ENCODE measurements at regions not wholly inside any gene's neighbourhood (a gene's known extent, or its start where the extent isn't known, plus 50 kb on each side); places are given as distances from the start of the nearest gene placed in this dataset.

DNA sequence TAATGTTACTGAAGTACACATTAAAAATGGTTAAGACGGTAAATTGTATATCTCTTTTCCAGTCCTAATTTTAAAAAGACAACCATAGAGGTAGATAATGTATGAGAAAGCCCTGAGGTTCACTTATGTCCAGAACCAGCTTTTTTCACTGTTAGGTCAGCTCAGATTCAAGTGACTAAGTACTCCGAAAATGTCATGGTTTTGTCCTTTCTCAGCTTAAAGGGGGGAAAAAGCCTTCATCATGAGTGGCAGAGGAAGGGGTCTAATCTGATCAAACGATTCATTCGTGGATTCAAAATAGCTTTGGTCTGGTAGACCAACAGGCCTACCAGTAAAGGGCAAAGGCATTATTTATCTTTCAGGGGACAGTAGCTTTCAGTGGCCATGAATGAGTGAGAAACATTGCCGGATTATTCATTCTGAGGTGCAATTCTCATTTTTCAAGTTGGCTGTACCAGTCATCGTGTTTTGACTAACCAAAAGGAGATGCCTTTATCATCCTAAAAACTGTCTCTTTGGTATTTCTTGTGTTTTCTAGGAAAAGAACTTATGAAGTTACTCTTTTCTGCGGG is 208.4 kb downstream of the HHIPL2 start:
- Histone ChIP-seq H3K9ac (ENCODE audit: low read length) (no peak overlapping the region), H3K23ac (ENCODE audit: low read length in 2 of 2) (no peak overlapping the region), H3K4me1 (ENCODE audit: control insufficient read depth, insufficient read depth, low read depth, low read length) (no peaks in the 10 kb centered on the region), H3K18ac (ENCODE audit: low read depth in 1 of 2, low read length in 2 of 2) (no peak overlapping the region), H3K9me3 (ENCODE audit: control insufficient read depth, low read length) (no peaks in the 10 kb centered on the region), H2BK5ac (ENCODE audit: low read depth, low read length, poor library complexity, severe bottlenecking) (no peak overlapping the region), H3K4me3 (ENCODE audit: insufficient read depth in 1 of 2, low read depth in 1 of 2, low read length in 2 of 2) (no peak overlapping the region), H3K36me3 (ENCODE audit: control insufficient read depth in 1 of 2, insufficient read depth in 2 of 2, low read depth in 1 of 2, low read length in 2 of 2) (no peaks in the 10 kb centered on the region), H2AK5ac (ENCODE audit: low read length, severe bottlenecking) (no peak overlapping the region), H2BK120ac (ENCODE audit: low read depth, low read length) (no peak overlapping the region), H4K91ac (ENCODE audit: low read length) (no peak overlapping the region), H2AFZ (ENCODE audit: low read depth, low read length) (no peak overlapping the region), H3K4ac (ENCODE audit: low read depth in 1 of 2, low read length in 2 of 2) (no peak overlapping the region), H2BK15ac (ENCODE audit: low read depth, poor library complexity, severe bottlenecking) (no peak overlapping the region), H3K79me1 (replicated peaks; ENCODE audit: low read length, poor library complexity, severe bottlenecking) (no peaks in the 10 kb centered on the region), H3K14ac (ENCODE audit: low read length in 2 of 2) (no peak overlapping the region), H4K8ac (ENCODE audit: low read length) (no peak overlapping the region), H3K27ac (ENCODE audit: low read length, poor library complexity, severe bottlenecking) (no peak overlapping the region), H3K4me2 (ENCODE audit: low read length, poor library complexity, severe bottlenecking) (no peak overlapping the region), H3K27me3 (ENCODE audit: control insufficient read depth in 1 of 2, insufficient read depth in 1 of 2, low read length in 2 of 2) (no peaks in the 10 kb centered on the region), H2BK12ac (ENCODE audit: low read length in 2 of 2) (no peak overlapping the region)
- WGBS, result 92% methylated on average over 6 of the region's 7 CpGs
- no peak for DNase-seq

DNA sequence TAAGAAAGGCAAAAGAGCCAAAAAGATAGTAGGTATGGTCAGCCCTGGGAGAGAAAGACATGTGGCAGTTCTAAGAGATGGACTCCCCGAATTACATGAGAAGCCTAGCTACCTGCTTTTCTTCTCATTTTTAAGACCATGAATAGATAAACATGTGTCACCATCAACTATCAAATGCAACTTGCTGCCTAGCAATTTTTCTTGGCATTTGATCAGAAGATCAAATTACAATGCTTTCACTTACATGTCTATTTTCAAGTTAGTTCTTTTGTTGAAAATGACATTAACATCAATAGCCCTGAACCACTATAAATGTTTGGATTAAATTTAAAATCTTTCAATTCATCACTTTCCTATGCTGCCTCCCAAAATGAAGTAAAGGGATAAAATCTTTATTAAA is 212.3 kb downstream of the HHIPL2 start:
- no peak overlapping the region for H3K27ac ChIP-seq (ENCODE audit: low read length, poor library complexity, severe bottlenecking)
- no peak overlapping the region for H3K14ac ChIP-seq (ENCODE audit: low read length in 2 of 2)
- H4K8ac ChIP-seq (ENCODE audit: low read length), result no peak overlapping the region
- H2BK12ac ChIP-seq (ENCODE audit: low read length in 2 of 2), result no peak overlapping the region
- no peaks in the 10 kb centered on the region for H3K36me3 ChIP-seq (ENCODE audit: control insufficient read depth in 1 of 2, insufficient read depth in 2 of 2, low read depth in 1 of 2, low read length in 2 of 2)
- no peak overlapping the region for H2AK5ac ChIP-seq (ENCODE audit: low read length, severe bottlenecking)
- H3K4me3 ChIP-seq (ENCODE audit: insufficient read depth in 1 of 2, low read depth in 1 of 2, low read length in 2 of 2), result no peak overlapping the region
- no peak overlapping the region for H2AFZ ChIP-seq (ENCODE audit: low read depth, low read length)
- no peaks in the 10 kb centered on the region for H3K79me1 ChIP-seq (replicated peaks; ENCODE audit: low read length, poor library complexity, severe bottlenecking)
- H2BK5ac ChIP-seq (ENCODE audit: low read depth, low read length, poor library complexity, severe bottlenecking), result no peak overlapping the region
- H4K91ac ChIP-seq (ENCODE audit: low read length), result no peak overlapping the region
- no peak overlapping the region for H3K4me2 ChIP-seq (ENCODE audit: low read length, poor library complexity, severe bottlenecking)
- no peak overlapping the region for H3K18ac ChIP-seq (ENCODE audit: low read depth in 1 of 2, low read length in 2 of 2)
- H3K9ac ChIP-seq (ENCODE audit: low read length), result no peak overlapping the region
- no peaks in the 10 kb centered on the region for H3K4me1 ChIP-seq (ENCODE audit: control insufficient read depth, insufficient read depth, low read depth, low read length)
- H3K4ac ChIP-seq (ENCODE audit: low read depth in 1 of 2, low read length in 2 of 2), result no peak overlapping the region
- DNase-seq, result no peak
- WGBS, result 100% methylated on average over 1 of the region's 1 CpG
- H2BK15ac ChIP-seq (ENCODE audit: low read depth, poor library complexity, severe bottlenecking), result no peak overlapping the region
- no peaks in the 10 kb centered on the region for H3K9me3 ChIP-seq (ENCODE audit: control insufficient read depth, low read length)
- no peak overlapping the region for H3K23ac ChIP-seq (ENCODE audit: low read length in 2 of 2)
- no peaks in the 10 kb centered on the region for H3K27me3 ChIP-seq (ENCODE audit: control insufficient read depth in 1 of 2, insufficient read depth in 1 of 2, low read length in 2 of 2)
- no peak overlapping the region for H2BK120ac ChIP-seq (ENCODE audit: low read depth, low read length)

DNA sequence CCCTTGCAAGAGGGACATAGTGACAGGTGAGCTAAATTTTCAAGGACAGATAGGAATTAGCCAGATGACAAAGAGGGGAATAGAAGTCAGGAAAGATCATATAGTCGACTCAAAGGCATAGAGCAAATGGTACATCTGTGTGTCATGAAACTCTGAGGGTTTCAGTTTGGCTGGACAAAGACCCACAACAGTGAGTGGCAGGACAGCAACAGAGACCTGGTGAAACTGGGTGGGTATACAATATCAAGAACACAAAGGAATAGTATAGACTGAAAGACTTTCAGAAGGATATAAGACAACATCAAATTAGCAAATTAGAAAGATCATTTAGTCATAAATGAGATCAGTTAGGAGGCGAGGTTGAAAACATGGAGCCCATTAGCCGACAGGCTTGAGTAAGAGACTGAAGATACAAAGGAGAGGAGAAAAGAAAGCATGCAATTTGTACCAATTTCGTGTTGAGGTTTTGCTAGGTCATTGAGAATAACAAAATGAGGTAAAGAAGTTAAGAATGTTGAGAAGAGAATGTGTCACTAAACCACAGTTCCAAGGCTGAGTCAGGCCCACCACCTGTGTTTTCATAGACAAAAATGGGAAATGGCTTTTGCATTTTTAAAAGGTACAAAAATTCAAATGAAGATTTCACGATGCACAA is 213.8 kb downstream of the HHIPL2 start:
- Histone ChIP-seq H4K91ac (ENCODE audit: low read length) (no peak overlapping the region), H2BK5ac (ENCODE audit: low read depth, low read length, poor library complexity, severe bottlenecking) (no peak overlapping the region), H3K36me3 (ENCODE audit: control insufficient read depth in 1 of 2, insufficient read depth in 2 of 2, low read depth in 1 of 2, low read length in 2 of 2) (no peaks in the 10 kb centered on the region), H3K79me1 (replicated peaks; ENCODE audit: low read length, poor library complexity, severe bottlenecking) (no peaks in the 10 kb centered on the region), H3K27me3 (ENCODE audit: control insufficient read depth in 1 of 2, insufficient read depth in 1 of 2, low read length in 2 of 2) (no peaks in the 10 kb centered on the region), H2BK120ac (ENCODE audit: low read depth, low read length) (no peak overlapping the region), H3K4me3 (ENCODE audit: insufficient read depth in 1 of 2, low read depth in 1 of 2, low read length in 2 of 2) (no peak overlapping the region), H3K4me2 (ENCODE audit: low read length, poor library complexity, severe bottlenecking) (no peak overlapping the region), H3K4me1 (ENCODE audit: control insufficient read depth, insufficient read depth, low read depth, low read length) (no peaks in the 10 kb centered on the region), H2BK15ac (ENCODE audit: low read depth, poor library complexity, severe bottlenecking) (no peak overlapping the region), H2BK12ac (ENCODE audit: low read length in 2 of 2) (no peak overlapping the region), H3K9ac (ENCODE audit: low read length) (no peak overlapping the region), H3K4ac (ENCODE audit: low read depth in 1 of 2, low read length in 2 of 2) (no peak overlapping the region), H2AFZ (ENCODE audit: low read depth, low read length) (no peak overlapping the region), H3K18ac (ENCODE audit: low read depth in 1 of 2, low read length in 2 of 2) (no peak overlapping the region), H3K14ac (ENCODE audit: low read length in 2 of 2) (no peak overlapping the region), H3K23ac (ENCODE audit: low read length in 2 of 2) (no peak overlapping the region), H4K8ac (ENCODE audit: low read length) (no peak overlapping the region), H2AK5ac (ENCODE audit: low read length, severe bottlenecking) (peak overlapping the region; percentile 11), H3K9me3 (ENCODE audit: control insufficient read depth, low read length) (no peaks in the 10 kb centered on the region), H3K27ac (ENCODE audit: low read length, poor library complexity, severe bottlenecking) (peak overlapping the region; percentile 9)
- WGBS, result 75% methylated on average over 4 of the region's 5 CpGs
- DNase-seq, result peak; percentile 21

DNA sequence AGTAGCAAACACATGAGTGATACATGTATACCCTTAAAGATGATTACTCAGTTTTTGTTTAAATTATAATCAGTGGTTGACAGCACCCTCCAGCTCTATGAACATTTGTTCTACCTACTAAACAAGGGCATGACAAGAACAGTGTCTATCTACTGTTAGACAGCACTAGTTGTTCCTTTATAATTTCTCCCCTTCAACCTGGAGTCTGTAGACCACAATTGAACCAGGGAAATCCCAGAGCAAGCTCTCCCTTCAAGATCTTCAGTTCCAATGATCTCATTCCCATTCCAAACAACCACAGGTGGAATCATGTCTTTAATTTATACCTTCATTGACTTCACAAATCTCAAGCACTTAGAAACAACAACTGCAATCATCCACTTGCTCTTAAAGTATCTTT is 216.1 kb downstream of the HHIPL2 start:
- H2BK15ac ChIP-seq (ENCODE audit: low read depth, poor library complexity, severe bottlenecking), result no peak overlapping the region
- no peaks in the 10 kb centered on the region for H3K79me1 ChIP-seq (replicated peaks; ENCODE audit: low read length, poor library complexity, severe bottlenecking)
- H3K4ac ChIP-seq (ENCODE audit: low read depth in 1 of 2, low read length in 2 of 2), result no peak overlapping the region
- no peaks in the 10 kb centered on the region for H3K36me3 ChIP-seq (ENCODE audit: control insufficient read depth in 1 of 2, insufficient read depth in 2 of 2, low read depth in 1 of 2, low read length in 2 of 2)
- H3K23ac ChIP-seq (ENCODE audit: low read length in 2 of 2), result no peak overlapping the region
- H3K4me2 ChIP-seq (ENCODE audit: low read length, poor library complexity, severe bottlenecking), result no peak overlapping the region
- H2BK12ac ChIP-seq (ENCODE audit: low read length in 2 of 2), result no peak overlapping the region
- H4K8ac ChIP-seq (ENCODE audit: low read length), result no peak overlapping the region
- no peak overlapping the region for H3K9ac ChIP-seq (ENCODE audit: low read length)
- H2AFZ ChIP-seq (ENCODE audit: low read depth, low read length), result no peak overlapping the region
- DNase-seq, result peak; percentile 75
- H2BK120ac ChIP-seq (ENCODE audit: low read depth, low read length), result no peak overlapping the region
- H3K4me3 ChIP-seq (ENCODE audit: insufficient read depth in 1 of 2, low read depth in 1 of 2, low read length in 2 of 2), result no peak overlapping the region
- no peak overlapping the region for H2BK5ac ChIP-seq (ENCODE audit: low read depth, low read length, poor library complexity, severe bottlenecking)
- no peaks in the 10 kb centered on the region for H3K27me3 ChIP-seq (ENCODE audit: control insufficient read depth in 1 of 2, insufficient read depth in 1 of 2, low read length in 2 of 2)
- no peaks in the 10 kb centered on the region for H3K4me1 ChIP-seq (ENCODE audit: control insufficient read depth, insufficient read depth, low read depth, low read length)
- H2AK5ac ChIP-seq (ENCODE audit: low read length, severe bottlenecking), result no peak overlapping the region
- no peak overlapping the region for H3K18ac ChIP-seq (ENCODE audit: low read depth in 1 of 2, low read length in 2 of 2)
- no peaks in the 10 kb centered on the region for H3K9me3 ChIP-seq (ENCODE audit: control insufficient read depth, low read length)
- H3K14ac ChIP-seq (ENCODE audit: low read length in 2 of 2), result no peak overlapping the region
- no peak overlapping the region for H3K27ac ChIP-seq (ENCODE audit: low read length, poor library complexity, severe bottlenecking)
- no peak overlapping the region for H4K91ac ChIP-seq (ENCODE audit: low read length)

Data from mesenchymal stem cell (in vitro differentiated cells and primary cell).